ENCODE measurements at regions not wholly inside any gene's neighbourhood (a gene's known extent, or its start where the extent isn't known, plus 50 kb on each side); places are given as distances from the start of the nearest gene placed in this dataset.

- no peaks in the 10 kb centered on the region for H3K9me3 Mint-ChIP-seq
- no peak overlapping the region for H3K4me3 Mint-ChIP-seq
- H3K27me3 Mint-ChIP-seq (ENCODE audit: low read depth), result no peaks in the 10 kb centered on the region
- peaks cover 5% of the 10 kb centered on the region for H3K4me1 Mint-ChIP-seq
- no peak overlapping the region for H3K27ac Mint-ChIP-seq
- no peaks in the 10 kb centered on the region for H3K36me3 Mint-ChIP-seq (ENCODE audit: low read depth)
- TF ChIP-seq CTCF (IDR thresholded peaks at IDR 0.05; ENCODE audit: unreplicated experiment in 3 of 3), result no peak
Measured at GRCh38 chr3:95751509-95751908, 1062.9 kb upstream of the EPHA6 start.

- H3K27ac Mint-ChIP-seq, result no peak overlapping the region
- peaks cover 5% of the 10 kb centered on the region for H3K4me1 Mint-ChIP-seq
- H3K4me3 Mint-ChIP-seq, result no peak overlapping the region
- no peaks in the 10 kb centered on the region for H3K27me3 Mint-ChIP-seq (ENCODE audit: low read depth)
- H3K36me3 Mint-ChIP-seq (ENCODE audit: low read depth), result no peaks in the 10 kb centered on the region
- no peaks in the 10 kb centered on the region for H3K9me3 Mint-ChIP-seq
- no peak for TF ChIP-seq CTCF (IDR thresholded peaks at IDR 0.05; ENCODE audit: unreplicated experiment in 3 of 3)
Measured at GRCh38 chr3:95752199-95752598, 1062.2 kb upstream of the EPHA6 start.

GRCh38 chr3:95758707-95759106, 1055.7 kb upstream of the EPHA6 start:
- no peaks in the 10 kb centered on the region for H3K9me3 Mint-ChIP-seq
- H3K4me3 Mint-ChIP-seq, result no peak overlapping the region
- no peak overlapping the region for H3K27ac Mint-ChIP-seq
- no peaks in the 10 kb centered on the region for H3K27me3 Mint-ChIP-seq (ENCODE audit: low read depth)
- H3K36me3 Mint-ChIP-seq (ENCODE audit: low read depth), result no peaks in the 10 kb centered on the region
- TF ChIP-seq CTCF (IDR thresholded peaks at IDR 0.05; ENCODE audit: unreplicated experiment in 3 of 3), result no peak
- H3K4me1 Mint-ChIP-seq, result no peaks in the 10 kb centered on the region

GRCh38 chr3:95759614-95760301, 1054.6 kb upstream of the EPHA6 start:
- no peaks in the 10 kb centered on the region for H3K4me1 Mint-ChIP-seq
- no peaks in the 10 kb centered on the region for H3K9me3 Mint-ChIP-seq
- H3K27me3 Mint-ChIP-seq (ENCODE audit: low read depth), result no peaks in the 10 kb centered on the region
- H3K4me3 Mint-ChIP-seq, result no peak overlapping the region
- no peak overlapping the region for H3K27ac Mint-ChIP-seq
- H3K36me3 Mint-ChIP-seq (ENCODE audit: low read depth), result no peaks in the 10 kb centered on the region
- TF ChIP-seq CTCF (IDR thresholded peaks at IDR 0.05; ENCODE audit: unreplicated experiment in 3 of 3), result no peak

- Mint-ChIP-seq H3K27me3 (ENCODE audit: low read depth) (no peaks in the 10 kb centered on the region), H3K9me3 (peaks cover 25% of the 10 kb centered on the region), H3K27ac (no peak overlapping the region), H3K4me3 (no peak overlapping the region), H3K36me3 (ENCODE audit: low read depth) (no peaks in the 10 kb centered on the region), H3K4me1 (no peaks in the 10 kb centered on the region)
- no peak for TF ChIP-seq CTCF (IDR thresholded peaks at IDR 0.05; ENCODE audit: unreplicated experiment in 3 of 3)
Measured at GRCh38 chr3:95775486-95776094, 1038.8 kb upstream of the EPHA6 start.

GRCh38 chr3:95781598-95781997, 1032.8 kb upstream of the EPHA6 start:
- Mint-ChIP-seq H3K36me3 (ENCODE audit: low read depth) (no peaks in the 10 kb centered on the region), H3K27me3 (ENCODE audit: low read depth) (no peaks in the 10 kb centered on the region), H3K27ac (no peak overlapping the region), H3K4me3 (no peak overlapping the region), H3K9me3 (peaks cover 12% of the 10 kb centered on the region), H3K4me1 (no peaks in the 10 kb centered on the region)
- no peak for TF ChIP-seq CTCF (IDR thresholded peaks at IDR 0.05; ENCODE audit: unreplicated experiment in 3 of 3)
